ENCODE measurements at regions not wholly inside any gene's neighbourhood (a gene's known extent, or its start where the extent isn't known, plus 50 kb on each side); places are given as distances from the start of the nearest gene placed in this dataset.

GRCh38 chr4:18938343-18939099 lies 917.0 kb upstream of the LCORL start:
- peak; percentile 62 for DNase-seq (ENCODE audit: low read depth)
- no peak for TF ChIP-seq CTCF (conservative IDR thresholded peaks at IDR 0.05; ENCODE audit: low read depth, low read length)
- no peak overlapping the region for H3K4me3 ChIP-seq (ENCODE audit: low read depth, low read length)

GRCh38 chr4:18937746-18938145 lies 916.2 kb upstream of the LCORL start:
- no peak for TF ChIP-seq CTCF (conservative IDR thresholded peaks at IDR 0.05; ENCODE audit: low read depth, low read length)
- no peak overlapping the region for H3K4me3 ChIP-seq (ENCODE audit: low read depth, low read length)
- peak; percentile 9 for DNase-seq (ENCODE audit: low read depth)

- no peak for TF ChIP-seq CTCF (conservative IDR thresholded peaks at IDR 0.05; ENCODE audit: low read depth, low read length)
- H3K4me3 ChIP-seq (ENCODE audit: low read depth, low read length): no peak overlapping the region
- DNase-seq (ENCODE audit: low read depth): no peak
These were observed 915.5 kb upstream of the LCORL start for GRCh38 chr4:18937080-18937479.

- DNase-seq (ENCODE audit: low read depth): peak; percentile 14
- H3K4me3 ChIP-seq (ENCODE audit: low read depth, low read length): no peak overlapping the region
- no peak for TF ChIP-seq CTCF (conservative IDR thresholded peaks at IDR 0.05; ENCODE audit: low read depth, low read length)
These were observed 914.2 kb upstream of the LCORL start for GRCh38 chr4:18935659-18936345.

GRCh38 chr4:18934197-18934596 lies 912.6 kb upstream of the LCORL start:
- peak; percentile 27 for TF ChIP-seq CTCF (conservative IDR thresholded peaks at IDR 0.05; ENCODE audit: low read depth, low read length)
- peak; percentile 8 for DNase-seq (ENCODE audit: low read depth)
- H3K4me3 ChIP-seq (ENCODE audit: low read depth, low read length): no peak overlapping the region

- no peak for TF ChIP-seq CTCF (conservative IDR thresholded peaks at IDR 0.05; ENCODE audit: low read depth, low read length)
- H3K4me3 ChIP-seq (ENCODE audit: low read depth, low read length): no peak overlapping the region
- DNase-seq (ENCODE audit: low read depth): no peak
These were observed 911.3 kb upstream of the LCORL start for GRCh38 chr4:18932730-18933339.

Measured in choroid plexus epithelial cell (primary cell).